LHCN-M2 (cell line): ENCODE measurements at regions not wholly inside any gene's neighbourhood (a gene's known extent, or its start where the extent isn't known, plus 50 kb on each side); places are given as distances from the start of the nearest gene placed in this dataset.
"Not testable (repeated sequence)": the region's sequence is repeated elsewhere in the genome, so short reads cannot be mapped to it uniquely, and the experiment has no call there.

ENCODE experiments used
- DNase-seq: peaks from one replicate; pipeline ENCODE4 v3.0.0-alpha.2; 2012; ENCODE audit warnings: low read depth

- peak; percentile 5 for DNase-seq
Measured at GRCh38 chr7:124152859-124153692, 120.2 kb upstream of the TMEM229A start.

- no peak for DNase-seq
Measured at GRCh38 chr7:124137664-124138063, 104.8 kb upstream of the TMEM229A start.

DNA sequence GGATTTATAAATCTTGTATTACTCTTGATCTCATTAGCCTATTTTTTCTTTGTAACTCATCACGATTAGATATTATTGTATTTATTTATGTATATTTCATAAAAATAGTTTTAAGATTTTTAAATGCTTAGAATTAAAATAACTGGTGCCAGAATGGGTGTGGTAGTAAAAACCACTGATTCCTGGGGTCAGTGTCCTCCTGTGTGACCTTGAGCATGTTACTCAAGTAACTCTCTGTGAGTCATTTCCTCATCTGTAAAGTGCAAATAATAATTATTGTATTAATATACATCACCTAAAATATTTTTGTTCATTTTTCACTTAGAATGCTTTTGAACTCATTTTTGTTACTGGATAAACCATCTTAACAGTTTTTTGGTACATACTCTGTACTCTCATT, 91.3 kb upstream of the TMEM229A start:
- DNase-seq, result no peak

- no peak for DNase-seq
Measured at GRCh38 chr7:124120911-124121310, 88.0 kb upstream of the TMEM229A start.

GRCh38 chr7:124113045-124113444, 80.2 kb upstream of the TMEM229A start:
- DNase-seq, result no peak

DNA sequence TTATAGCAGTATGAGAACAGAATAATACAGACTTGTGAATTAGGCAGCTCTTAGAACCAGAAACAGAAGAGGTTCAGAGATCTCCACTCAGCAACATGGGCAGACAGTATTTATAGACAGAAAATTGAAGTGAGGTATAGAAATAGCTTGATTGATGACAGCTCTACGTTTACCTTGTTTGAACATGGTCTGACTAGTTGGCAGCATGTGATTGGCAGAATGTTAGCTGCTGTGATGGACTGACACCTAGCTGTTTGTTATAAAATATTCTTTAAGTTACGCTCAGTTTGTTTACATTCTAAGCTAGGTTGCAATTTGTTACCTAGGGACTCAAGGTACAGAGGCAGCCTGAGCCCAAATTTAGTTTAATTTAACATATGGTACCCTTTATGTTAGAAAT, 73.7 kb upstream of the TMEM229A start:
- no peak for DNase-seq

GRCh38 chr7:124101173-124101768, 68.4 kb upstream of the TMEM229A start:
- no peak for DNase-seq

DNA sequence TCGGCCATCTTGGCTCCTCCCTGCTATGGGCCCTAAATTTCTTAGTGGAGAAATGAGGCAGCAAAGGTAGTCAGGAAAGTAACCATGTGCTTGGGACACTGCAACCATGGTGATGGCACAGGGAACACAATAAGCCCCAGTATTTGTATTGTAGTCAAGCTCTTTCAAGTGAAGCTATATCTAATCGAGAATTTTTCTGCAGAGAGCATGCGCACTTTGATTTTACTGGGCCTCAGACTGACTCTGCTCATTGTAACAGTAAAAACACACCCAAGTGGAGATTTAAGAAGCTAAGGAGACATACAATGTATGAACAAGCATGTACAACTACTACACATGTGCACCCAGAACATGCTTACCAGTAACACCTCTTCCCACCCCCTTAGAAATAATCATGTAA, 67.3 kb upstream of the TMEM229A start:
- DNase-seq, result no peak

DNA sequence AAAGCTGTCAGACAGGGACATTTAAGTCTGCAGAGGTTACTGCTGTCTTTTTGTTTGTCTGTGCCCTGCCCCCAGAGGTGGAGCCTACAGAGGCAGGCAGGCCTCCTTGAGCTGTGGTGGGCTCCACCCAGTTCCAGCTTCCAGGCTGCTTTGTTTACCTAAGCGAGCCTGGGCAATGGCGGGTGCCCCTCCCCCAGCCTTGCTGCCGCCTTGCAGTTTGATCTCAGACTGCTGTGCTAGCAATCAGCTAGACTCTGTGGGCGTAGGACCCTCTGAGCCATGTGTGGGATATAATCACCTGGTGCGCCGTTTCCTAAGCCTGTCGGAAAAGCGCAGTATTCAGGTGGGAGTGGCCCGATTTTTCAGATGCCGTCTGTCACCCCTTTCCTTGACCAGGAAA, 66.7 kb upstream of the TMEM229A start:
- DNase-seq, result not testable (repeated sequence)

DNA sequence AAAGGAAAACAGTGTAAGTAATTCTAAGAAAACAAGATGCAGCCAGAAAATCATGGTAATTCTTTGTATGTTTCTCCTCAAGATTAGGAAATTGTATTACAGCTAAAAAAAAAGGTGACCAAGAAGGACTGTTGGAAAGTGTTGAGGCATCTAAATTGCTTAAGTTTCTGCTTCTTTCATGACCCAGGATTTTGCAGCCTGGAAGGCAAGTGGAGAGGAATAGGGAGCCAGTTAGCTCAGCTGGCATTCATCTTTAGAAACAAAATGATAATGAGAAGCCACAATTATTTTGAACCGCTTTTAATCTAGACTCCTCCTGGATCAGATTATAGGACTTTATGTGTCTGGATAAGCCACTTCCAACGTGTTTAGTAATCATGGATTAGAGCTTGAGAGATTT, 56.8 kb upstream of the TMEM229A start:
- DNase-seq, result no peak

GRCh38 chr7:124088590-124088989, 55.7 kb upstream of the TMEM229A start:
- no peak for DNase-seq

DNA sequence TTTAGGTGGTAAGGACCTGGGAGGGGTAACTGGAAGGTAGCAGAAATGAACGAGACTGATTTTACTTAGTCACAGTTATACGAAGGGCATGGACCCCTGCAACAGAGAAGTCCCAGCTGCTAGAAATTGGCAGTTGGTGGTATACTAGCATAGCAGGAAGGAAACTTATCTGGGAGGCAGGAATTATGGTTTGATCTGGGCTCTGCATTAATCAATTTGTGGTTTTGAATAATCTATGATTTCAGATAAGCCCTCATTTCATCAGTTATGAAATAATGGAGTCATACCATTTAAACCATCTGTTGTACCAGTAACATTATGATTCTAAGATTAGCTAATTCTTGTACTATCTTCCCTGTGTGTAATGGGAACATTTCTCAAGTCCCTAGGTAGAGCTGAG, 54.0 kb upstream of the TMEM229A start:
- DNase-seq, result no peak

DNA sequence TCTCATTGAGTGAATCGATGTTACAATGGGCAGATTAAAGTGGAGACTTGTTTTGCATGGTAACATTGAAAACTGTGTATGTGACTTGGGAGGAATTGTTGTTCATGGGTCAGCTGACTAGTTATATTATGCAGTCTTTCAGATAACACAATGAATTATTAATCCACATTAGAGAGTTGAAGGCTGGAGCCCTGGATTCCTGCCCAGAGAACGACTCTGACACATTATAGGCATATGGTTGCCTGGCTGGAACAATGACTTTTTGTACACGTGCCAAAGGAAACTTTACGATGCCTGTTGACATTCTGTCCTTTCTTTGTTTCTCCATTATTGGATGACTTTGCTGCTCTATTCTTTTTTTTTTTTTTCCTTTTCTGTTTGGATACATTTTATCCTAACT, 52.3 kb upstream of the TMEM229A start:
- no peak for DNase-seq

- no peak for DNase-seq
Measured at GRCh38 chr7:124084024-124084423, 51.2 kb upstream of the TMEM229A start.
